ENCODE measurements at regions not wholly inside any gene's neighbourhood (a gene's known extent, or its start where the extent isn't known, plus 50 kb on each side); places are given as distances from the start of the nearest gene placed in this dataset.

GRCh38 chr3:96209699-96210098 lies 604.7 kb upstream of the EPHA6 start:
- H3K4me1 ChIP-seq = no peaks in the 10 kb centered on the region
- H3K27me3 ChIP-seq = no peaks in the 10 kb centered on the region
- TF ChIP-seq CTCF (IDR thresholded peaks at IDR 0.05) (no peak), POLR2A (IDR thresholded peaks at IDR 0.05) (no peak)
- H3K27ac ChIP-seq = no peak overlapping the region
- H3K9me3 ChIP-seq = no peaks in the 10 kb centered on the region
- DNase-seq = no peak
- H3K4me3 ChIP-seq = no peak overlapping the region
- no peaks in the 10 kb centered on the region for H3K36me3 ChIP-seq

- Histone ChIP-seq H3K27ac (no peak overlapping the region), H3K36me3 (no peaks in the 10 kb centered on the region), H3K9me3 (no peaks in the 10 kb centered on the region), H3K4me3 (no peak overlapping the region), H3K4me1 (no peaks in the 10 kb centered on the region), H3K27me3 (no peaks in the 10 kb centered on the region)
- TF ChIP-seq CTCF (IDR thresholded peaks at IDR 0.05) = no peak
- no peak for DNase-seq
Measured at GRCh38 chr3:96213393-96213792, 601.0 kb upstream of the EPHA6 start.

- Histone ChIP-seq H3K4me3 (no peak overlapping the region), H3K9me3 (no peaks in the 10 kb centered on the region), H3K36me3 (no peaks in the 10 kb centered on the region), H3K4me1 (no peaks in the 10 kb centered on the region), H3K27me3 (no peaks in the 10 kb centered on the region), H3K27ac (no peak overlapping the region)
- no peak for TF ChIP-seq POLR2A (IDR thresholded peaks at IDR 0.05)
- no peak for TF ChIP-seq CTCF (IDR thresholded peaks at IDR 0.05)
- DNase-seq = no peak
Measured at GRCh38 chr3:96214941-96215340, 599.5 kb upstream of the EPHA6 start.

GRCh38 chr3:96225494-96225893 lies 588.9 kb upstream of the EPHA6 start:
- no peaks in the 10 kb centered on the region for H3K4me1 ChIP-seq
- H3K36me3 ChIP-seq = no peaks in the 10 kb centered on the region
- TF ChIP-seq CTCF (IDR thresholded peaks at IDR 0.05) (no peak), POLR2A (IDR thresholded peaks at IDR 0.05) (no peak)
- H3K27me3 ChIP-seq = no peaks in the 10 kb centered on the region
- DNase-seq = no peak
- H3K9me3 ChIP-seq = no peaks in the 10 kb centered on the region
- H3K27ac ChIP-seq = no peak overlapping the region
- no peak overlapping the region for H3K4me3 ChIP-seq

GRCh38 chr3:96233679-96234078 lies 580.7 kb upstream of the EPHA6 start:
- TF ChIP-seq POLR2A (IDR thresholded peaks at IDR 0.05) (no peak), CTCF (IDR thresholded peaks at IDR 0.05) (no peak)
- no peak overlapping the region for H3K27ac ChIP-seq
- H3K27me3 ChIP-seq = no peaks in the 10 kb centered on the region
- no peaks in the 10 kb centered on the region for H3K9me3 ChIP-seq
- H3K4me1 ChIP-seq = no peaks in the 10 kb centered on the region
- no peak for DNase-seq
- H3K36me3 ChIP-seq = no peaks in the 10 kb centered on the region
- H3K4me3 ChIP-seq = no peak overlapping the region

GRCh38 chr3:96236522-96236921 lies 577.9 kb upstream of the EPHA6 start:
- Histone ChIP-seq H3K27me3 (no peaks in the 10 kb centered on the region), H3K9me3 (no peaks in the 10 kb centered on the region), H3K36me3 (no peaks in the 10 kb centered on the region), H3K4me3 (no peak overlapping the region), H3K27ac (no peak overlapping the region), H3K4me1 (no peaks in the 10 kb centered on the region)
- no peak for TF ChIP-seq POLR2A (IDR thresholded peaks at IDR 0.05)
- no peak for TF ChIP-seq CTCF (IDR thresholded peaks at IDR 0.05)
- no peak for DNase-seq

Data from Peyer's patch (tissue), 4 donors.